Osteocyte (in vitro differentiated cells): ENCODE measurements at regions not wholly inside any gene's neighbourhood (a gene's known extent, or its start where the extent isn't known, plus 50 kb on each side); places are given as distances from the start of the nearest gene placed in this dataset.

Source experiments
- DNase-seq: peaks from one replicate; pipeline ENCODE4 v3.0.0; 2021; ENCODE audit warnings: mixed read lengths; ENCODE audit not compliant: unreplicated experiment; ENCODE audit errors: extremely low spot score
- H3K27ac Mint-ChIP-seq: one replicate; pipeline ENCODE4 v1.8.0; 2021; ENCODE audit warnings: mild to moderate bottlenecking, mixed read lengths; ENCODE audit not compliant: unreplicated experiment
- H3K27me3 Mint-ChIP-seq: one replicate; pipeline ENCODE4 v1.8.0; 2021; ENCODE audit warnings: mixed read lengths; ENCODE audit not compliant: unreplicated experiment
- H3K36me3 Mint-ChIP-seq: one replicate; pipeline ENCODE4 v1.8.0; 2021; ENCODE audit warnings: mixed read lengths; ENCODE audit not compliant: unreplicated experiment
- H3K4me1 Mint-ChIP-seq: one replicate; pipeline ENCODE4 v1.8.0; 2021; ENCODE audit warnings: mixed read lengths; ENCODE audit not compliant: unreplicated experiment
- H3K4me3 Mint-ChIP-seq: one replicate; pipeline ENCODE4 v1.8.0; 2021; ENCODE audit warnings: mild to moderate bottlenecking, moderate library complexity, mixed read lengths; ENCODE audit not compliant: unreplicated experiment
- H3K9me3 Mint-ChIP-seq: one replicate; pipeline ENCODE4 v1.8.0; 2021; ENCODE audit warnings: mixed read lengths; ENCODE audit not compliant: unreplicated experiment
- TF ChIP-seq, protein P1 (sequence below): fragments of 200-600 bp; sonication (generic); IDR thresholded peaks from 2 replicates; pipeline ENCODE4 v1.5.0; 2021; ENCODE audit warnings: antibody characterized with exemption, mild to moderate bottlenecking, moderate library complexity

DNA sequence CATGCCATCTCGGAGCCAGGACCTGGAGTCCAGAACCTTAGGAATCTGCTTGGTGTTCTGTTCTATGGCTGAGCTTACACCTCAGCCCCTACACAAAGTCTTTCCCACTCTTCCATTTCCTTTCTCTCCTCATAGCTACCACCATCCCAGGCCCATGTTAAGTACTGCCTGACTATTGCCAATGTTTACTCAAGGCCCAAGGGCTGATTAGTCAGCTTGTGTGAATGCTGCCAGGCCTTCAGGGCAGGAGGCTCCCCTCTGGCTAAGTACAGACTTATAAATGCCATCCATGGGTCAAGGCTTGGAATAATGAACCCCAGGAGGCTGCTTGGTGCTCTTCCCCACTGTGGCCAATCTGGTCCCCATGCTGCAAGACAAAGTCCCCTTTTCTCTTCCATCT is 411.6 kb upstream of the MAGEB18 start:
- Mint-ChIP-seq H3K4me1 (no peaks in the 10 kb centered on the region), H3K9me3 (peaks cover 7% of the 10 kb centered on the region), H3K27ac (no peak overlapping the region), H3K27me3 (no peaks in the 10 kb centered on the region), H3K4me3 (no peak overlapping the region), H3K36me3 (no peaks in the 10 kb centered on the region)
- TF ChIP-seq, protein P1, sequence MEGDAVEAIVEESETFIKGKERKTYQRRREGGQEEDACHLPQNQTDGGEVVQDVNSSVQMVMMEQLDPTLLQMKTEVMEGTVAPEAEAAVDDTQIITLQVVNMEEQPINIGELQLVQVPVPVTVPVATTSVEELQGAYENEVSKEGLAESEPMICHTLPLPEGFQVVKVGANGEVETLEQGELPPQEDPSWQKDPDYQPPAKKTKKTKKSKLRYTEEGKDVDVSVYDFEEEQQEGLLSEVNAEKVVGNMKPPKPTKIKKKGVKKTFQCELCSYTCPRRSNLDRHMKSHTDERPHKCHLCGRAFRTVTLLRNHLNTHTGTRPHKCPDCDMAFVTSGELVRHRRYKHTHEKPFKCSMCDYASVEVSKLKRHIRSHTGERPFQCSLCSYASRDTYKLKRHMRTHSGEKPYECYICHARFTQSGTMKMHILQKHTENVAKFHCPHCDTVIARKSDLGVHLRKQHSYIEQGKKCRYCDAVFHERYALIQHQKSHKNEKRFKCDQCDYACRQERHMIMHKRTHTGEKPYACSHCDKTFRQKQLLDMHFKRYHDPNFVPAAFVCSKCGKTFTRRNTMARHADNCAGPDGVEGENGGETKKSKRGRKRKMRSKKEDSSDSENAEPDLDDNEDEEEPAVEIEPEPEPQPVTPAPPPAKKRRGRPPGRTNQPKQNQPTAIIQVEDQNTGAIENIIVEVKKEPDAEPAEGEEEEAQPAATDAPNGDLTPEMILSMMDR = no peak
- DNase-seq = no peak

DNA sequence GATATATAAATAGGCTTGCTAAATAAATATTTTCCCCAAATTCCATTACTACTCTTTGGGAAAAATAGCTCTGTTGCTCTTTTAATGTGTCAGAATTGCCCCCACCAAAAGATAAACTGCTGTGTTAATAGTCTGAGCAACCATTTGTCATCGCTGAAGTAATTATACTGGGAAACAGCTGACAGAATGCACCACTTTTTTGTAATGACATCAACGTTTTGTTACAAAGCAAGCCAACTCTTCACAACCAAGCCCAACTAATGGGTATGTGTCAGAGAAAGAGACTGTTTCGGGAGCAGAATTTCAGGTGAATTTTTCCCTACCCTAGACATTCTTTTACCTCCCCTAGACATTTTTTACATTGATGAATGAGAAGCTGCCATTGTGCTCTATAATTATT is 405.0 kb upstream of the MAGEB18 start:
- Mint-ChIP-seq H3K4me1 (no peaks in the 10 kb centered on the region), H3K27ac (no peak overlapping the region), H3K36me3 (no peaks in the 10 kb centered on the region), H3K4me3 (no peak overlapping the region), H3K27me3 (no peaks in the 10 kb centered on the region), H3K9me3 (peaks cover 6% of the 10 kb centered on the region)
- no peak for DNase-seq
- TF ChIP-seq, protein P1 = no peak

DNA sequence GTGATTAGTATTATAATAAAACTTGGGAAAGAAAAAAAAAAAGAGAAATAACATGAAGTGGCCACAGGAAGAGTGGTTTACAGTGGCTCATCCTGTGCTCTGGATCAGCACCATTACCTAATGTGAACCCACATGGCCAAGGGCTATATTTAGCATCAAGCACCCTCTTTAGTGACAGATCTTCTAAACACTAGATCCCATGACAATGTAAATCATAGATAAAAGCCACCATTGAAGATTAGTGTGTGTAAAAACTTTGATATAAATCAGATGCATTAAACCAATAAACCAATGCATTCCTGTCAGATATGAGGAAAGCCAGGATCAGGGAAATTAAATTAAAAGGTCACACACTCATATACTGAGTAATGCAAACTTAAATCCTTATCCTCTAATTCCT is 400.6 kb upstream of the MAGEB18 start:
- H3K4me1 Mint-ChIP-seq = no peaks in the 10 kb centered on the region
- TF ChIP-seq, protein P1 = no peak
- H3K9me3 Mint-ChIP-seq = no peaks in the 10 kb centered on the region
- no peaks in the 10 kb centered on the region for H3K27me3 Mint-ChIP-seq
- no peaks in the 10 kb centered on the region for H3K36me3 Mint-ChIP-seq
- no peak for DNase-seq
- H3K4me3 Mint-ChIP-seq = no peak overlapping the region
- H3K27ac Mint-ChIP-seq = no peak overlapping the region

DNA sequence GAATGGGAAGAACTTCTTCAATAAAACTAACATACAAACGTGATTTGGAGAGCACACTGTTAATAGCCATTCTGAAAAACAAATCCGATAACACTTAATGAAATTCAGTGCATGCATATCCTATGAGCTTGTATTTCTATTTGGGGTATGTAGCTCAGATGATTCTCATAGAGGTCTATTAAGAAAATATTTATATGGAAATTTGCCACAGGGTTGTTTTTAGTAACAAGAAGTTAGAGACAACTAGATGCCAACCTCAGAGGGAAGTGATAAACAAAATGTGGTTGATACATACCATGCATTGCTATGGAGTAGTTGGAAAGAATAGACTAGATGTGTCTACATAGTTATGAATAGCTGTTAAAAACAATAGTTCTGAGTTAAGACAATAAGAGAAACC is 395.8 kb upstream of the MAGEB18 start:
- H3K36me3 Mint-ChIP-seq = no peaks in the 10 kb centered on the region
- no peak overlapping the region for H3K27ac Mint-ChIP-seq
- H3K9me3 Mint-ChIP-seq = no peaks in the 10 kb centered on the region
- TF ChIP-seq, protein P1 = no peak
- H3K4me3 Mint-ChIP-seq = no peak overlapping the region
- DNase-seq = no peak
- H3K27me3 Mint-ChIP-seq = no peaks in the 10 kb centered on the region
- no peaks in the 10 kb centered on the region for H3K4me1 Mint-ChIP-seq

DNA sequence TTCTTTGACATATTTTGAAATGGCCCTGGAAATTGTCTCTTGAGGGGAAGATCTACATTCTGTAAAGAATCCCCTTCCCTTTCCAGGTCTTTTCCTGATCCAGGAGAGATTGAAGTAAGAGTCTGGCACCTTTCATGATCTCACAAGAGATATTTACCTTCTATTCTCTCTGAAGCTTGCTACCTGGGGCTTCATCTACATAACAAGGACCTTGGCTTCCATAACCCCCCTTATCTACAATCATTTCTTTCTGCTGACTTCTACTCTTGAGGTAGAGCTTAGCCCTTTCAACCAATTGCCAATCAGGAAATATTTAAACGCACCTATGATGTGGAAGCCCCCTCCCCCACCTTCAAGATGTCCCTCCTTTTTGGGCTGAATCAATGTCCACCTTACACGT is 383.7 kb upstream of the MAGEB18 start:
- H3K4me3 Mint-ChIP-seq = no peak overlapping the region
- no peaks in the 10 kb centered on the region for H3K4me1 Mint-ChIP-seq
- peaks cover 6% of the 10 kb centered on the region for H3K9me3 Mint-ChIP-seq
- no peaks in the 10 kb centered on the region for H3K36me3 Mint-ChIP-seq
- TF ChIP-seq, protein P1 = no peak
- H3K27me3 Mint-ChIP-seq = no peaks in the 10 kb centered on the region
- H3K27ac Mint-ChIP-seq = no peak overlapping the region
- no peak for DNase-seq
